Prostate gland (tissue), 2 donors: ENCODE measurements at regions not wholly inside any gene's neighbourhood (a gene's known extent, or its start where the extent isn't known, plus 50 kb on each side); places are given as distances from the start of the nearest gene placed in this dataset.

ENCODE experiments used
- CTCF ChIP-seq, 4 experiments: fragments of 200-600 bp in 2 of 4; fragments of 450-650 bp in 2 of 4; sonication (generic) in 2 of 4; IDR thresholded peaks; 1 replicate in 3 of 4; 2 replicates in 1 of 4; pipeline ENCODE4 v1.5.1; 2016 to 2019; ENCODE audit warnings: antibody characterized with exemption in 4 of 4, mild to moderate bottlenecking in 2 of 4, moderate library complexity in 2 of 4
- POLR2A ChIP-seq: fragments of 450-650 bp; IDR thresholded peaks from one replicate; pipeline ENCODE4 v1.6.1; 2016; ENCODE audit warnings: antibody characterized with exemption, mild to moderate bottlenecking
- POLR2AphosphoS5 ChIP-seq: sonication (generic); formaldehyde crosslinking; IDR thresholded peaks from one replicate; pipeline ENCODE4 v1.6.1; 2017; ENCODE audit warnings: antibody characterized with exemption

GRCh38 chr5:1671351-1671750 is 128.3 kb downstream of the MRPL36 start:
- TF ChIP-seq POLR2A (no peak), POLR2AphosphoS5 (no peak), CTCF (IDR thresholded peaks at IDR 0.05) (no peak)
